Adrenal gland (tissue), 9 donors: ENCODE measurements at regions not wholly inside any gene's neighbourhood (a gene's known extent, or its start where the extent isn't known, plus 50 kb on each side); places are given as distances from the start of the nearest gene placed in this dataset.

ENCODE experiments used
- DNase-seq, 7 donors: peaks; one replicate each; pipeline ENCODE4 v3.0.0-alpha.2; 2019 to 2020
- H3K27ac ChIP-seq, 5 donors: fragments of 200-600 bp; sonication (generic) in 4 of 5; 1 replicate in 3 of 5; 2 replicates in 2 of 5; pipeline versions ENCODE4 v1.5.1 to v1.8.0; 2016 to 2020; ENCODE audit warnings: mild to moderate bottlenecking in 1 of 5
- H3K27me3 ChIP-seq: fragments of 200-600 bp; 2 replicates; pipeline ENCODE4 v1.8.0; 2021
- H3K36me3 ChIP-seq, 2 donors: fragments of 200-600 bp; replicated peaks in 1 of 2; 1 replicate in 1 of 2; 2 replicates in 1 of 2; pipeline versions ENCODE4 v1.5.1 to v1.8.0; 2018 to 2022
- H3K4me1 ChIP-seq, 2 donors: fragments of 200-600 bp; replicated peaks in 1 of 2; 1 replicate in 1 of 2; 2 replicates in 1 of 2; pipeline versions ENCODE4 v1.5.1 to v1.8.0; 2018 to 2021
- H3K4me3 ChIP-seq, 4 donors: fragments of 200-600 bp; sonication (generic) in 3 of 4; one replicate each; pipeline ENCODE4 v1.5.1; 2016 to 2018
- H3K9me3 ChIP-seq, 3 donors: fragments of 200-600 bp; sonication (generic) in 1 of 3; replicated peaks in 1 of 3; 1 replicate in 2 of 3; 2 replicates in 1 of 3; pipeline versions ENCODE4 v1.5.1 to v1.8.0; 2016 to 2021
- POLR2A ChIP-seq, 2 donors: fragments of 450-650 bp; IDR thresholded peaks; one replicate each; pipeline ENCODE4 v1.6.1; 2017; ENCODE audit warnings: antibody characterized with exemption in 2 of 2, mild to moderate bottlenecking in 2 of 2, moderate library complexity in 1 of 2
- WGBS, 4 donors: extraction: QIAGEN DNeasy Blood & Tissue Kit in 2 of 4; methylation state at CpG; one replicate each; pipeline versions ENCODE4 v1.1.5 to v1.1.7; 2013 to 2017; 5-methylcytosine and 5-hydroxymethylcytosine counted together
- intact Hi-C, 2 donors: fragments of 100-400 bp; cut with DNase I; formaldehyde crosslinking; loops; one replicate each; pipeline versions ENCODE4 v1.14.1 to v1.15.0; 2022 to 2023
- TF ChIP-seq, protein P1 (sequence below), 6 experiments: fragments of 450-650 bp in 4 of 6; fragments of 200-600 bp in 2 of 6; sonication (generic) in 1 of 6; IDR thresholded peaks; 1 replicate in 5 of 6; 2 replicates in 1 of 6; pipeline versions ENCODE4 v1.5.1 to v1.8.0; 2016 to 2021; ENCODE audit warnings: antibody characterized with exemption in 6 of 6, mild to moderate bottlenecking in 2 of 6, moderate library complexity in 1 of 6
- donor health status: healthy with polysubstance abuse.
- donor health status: Bipolar disorder and iron deficiency.
- donor health status: DM: yes; HTN: yes; CAD: no.
- donor health status: DM: no; HTN: no; CAD: no.
- donor health status: DM: no; HTN: no; CAD: no.

DNA sequence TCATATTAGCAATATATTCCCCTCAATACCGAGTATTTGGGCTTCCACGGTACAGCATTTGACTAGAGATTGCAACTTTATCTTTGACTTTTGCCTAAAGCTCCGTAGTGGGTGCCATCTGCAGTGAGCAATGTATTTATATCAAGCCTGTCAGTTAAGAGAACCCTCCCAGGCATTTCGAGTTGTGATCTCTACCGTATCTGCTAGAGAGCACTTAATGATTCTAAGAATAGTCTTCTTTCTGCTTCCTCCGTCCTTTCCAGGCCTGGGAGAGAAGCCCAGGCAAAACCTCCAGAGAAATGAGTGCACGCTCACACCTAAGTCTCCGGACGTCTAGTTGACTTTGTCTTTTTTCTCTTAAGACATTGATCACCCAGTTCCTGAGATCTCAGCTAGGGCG, 210.6 kb downstream of the KLF6 start:
- peaks cover 0 to 6% of the 10 kb centered on the region in 2 donors for H3K4me1 ChIP-seq
- WGBS, 4 donors: 83 to 85% (median 83%) methylated on average over 10 of the region's 10 CpGs
- no peaks in the 10 kb centered on the region for H3K36me3 ChIP-seq
- no peak overlapping the region for H3K4me3 ChIP-seq
- no peak for DNase-seq
- no peak for TF ChIP-seq POLR2A (IDR thresholded peaks at IDR 0.05)
- TF ChIP-seq, protein P1, sequence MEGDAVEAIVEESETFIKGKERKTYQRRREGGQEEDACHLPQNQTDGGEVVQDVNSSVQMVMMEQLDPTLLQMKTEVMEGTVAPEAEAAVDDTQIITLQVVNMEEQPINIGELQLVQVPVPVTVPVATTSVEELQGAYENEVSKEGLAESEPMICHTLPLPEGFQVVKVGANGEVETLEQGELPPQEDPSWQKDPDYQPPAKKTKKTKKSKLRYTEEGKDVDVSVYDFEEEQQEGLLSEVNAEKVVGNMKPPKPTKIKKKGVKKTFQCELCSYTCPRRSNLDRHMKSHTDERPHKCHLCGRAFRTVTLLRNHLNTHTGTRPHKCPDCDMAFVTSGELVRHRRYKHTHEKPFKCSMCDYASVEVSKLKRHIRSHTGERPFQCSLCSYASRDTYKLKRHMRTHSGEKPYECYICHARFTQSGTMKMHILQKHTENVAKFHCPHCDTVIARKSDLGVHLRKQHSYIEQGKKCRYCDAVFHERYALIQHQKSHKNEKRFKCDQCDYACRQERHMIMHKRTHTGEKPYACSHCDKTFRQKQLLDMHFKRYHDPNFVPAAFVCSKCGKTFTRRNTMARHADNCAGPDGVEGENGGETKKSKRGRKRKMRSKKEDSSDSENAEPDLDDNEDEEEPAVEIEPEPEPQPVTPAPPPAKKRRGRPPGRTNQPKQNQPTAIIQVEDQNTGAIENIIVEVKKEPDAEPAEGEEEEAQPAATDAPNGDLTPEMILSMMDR (IDR thresholded peaks at IDR 0.05): no peak
- no peak overlapping the region for H3K27ac ChIP-seq
- intact Hi-C loops: no loop called here
- no peaks in the 10 kb centered on the region for H3K9me3 ChIP-seq
- no peaks in the 10 kb centered on the region for H3K27me3 ChIP-seq

DNA sequence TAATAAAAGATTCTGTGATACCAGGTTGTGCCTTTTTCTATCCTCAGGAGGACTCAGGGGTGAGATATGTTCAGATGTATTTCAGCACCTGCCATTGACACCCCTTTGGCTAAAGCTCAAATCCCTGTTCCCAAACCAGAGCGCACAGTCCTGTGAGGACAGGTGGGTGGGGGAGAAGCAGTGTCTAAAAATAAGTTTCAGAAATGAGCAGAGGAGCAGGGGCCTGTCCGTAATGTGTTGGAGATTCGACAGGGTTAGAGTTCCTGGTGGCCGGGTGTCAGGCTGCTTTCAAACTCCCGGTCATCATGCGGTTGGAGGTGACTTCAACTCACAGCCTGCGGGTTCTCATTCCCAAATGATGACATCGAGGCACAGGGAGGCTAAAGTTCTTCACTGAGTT, 211.5 kb downstream of the KLF6 start:
- H3K36me3 ChIP-seq: no peaks in the 10 kb centered on the region
- 79 to 83% (median 82%) methylated on average over 8 of the region's 8 CpGs for WGBS, 4 donors
- no peaks in the 10 kb centered on the region for H3K27me3 ChIP-seq
- H3K27ac ChIP-seq: no peak overlapping the region
- H3K9me3 ChIP-seq: no peaks in the 10 kb centered on the region
- no peak overlapping the region for H3K4me3 ChIP-seq
- DNase-seq: no peak
- peaks cover 0 to 6% of the 10 kb centered on the region in 2 donors for H3K4me1 ChIP-seq
- intact Hi-C loops: no loop called here
- TF ChIP-seq POLR2A (IDR thresholded peaks at IDR 0.05): no peak
- TF ChIP-seq, protein P1 (IDR thresholded peaks at IDR 0.05): no peak

GRCh38 chr10:3571310-3571825, 213.6 kb downstream of the KLF6 start:
- Histone ChIP-seq H3K4me1 (peaks cover 0 to 6% of the 10 kb centered on the region in 2 donors), H3K27me3 (no peaks in the 10 kb centered on the region), H3K9me3 (no peaks in the 10 kb centered on the region), H3K27ac (no peak overlapping the region), H3K4me3 (no peak overlapping the region), H3K36me3 (no peaks in the 10 kb centered on the region)
- 82 to 95% (median 90%) methylated on average over 13 to 14 of the region's 14 CpGs for WGBS, 4 donors
- intact Hi-C loops: no loop called here
- TF ChIP-seq, protein P1 (IDR thresholded peaks at IDR 0.05): no peak
- no peak for TF ChIP-seq POLR2A (IDR thresholded peaks at IDR 0.05)
- no peak for DNase-seq

GRCh38 chr10:3570855-3571266, 214.1 kb downstream of the KLF6 start:
- H3K4me3 ChIP-seq: no peak overlapping the region
- TF ChIP-seq, protein P1 (IDR thresholded peaks at IDR 0.05): no peak
- no peak for TF ChIP-seq POLR2A (IDR thresholded peaks at IDR 0.05)
- no peak overlapping the region for H3K27ac ChIP-seq
- WGBS, 4 donors: 34 to 65% (median 55%) methylated on average over 7 to 9 of the region's 9 CpGs
- H3K9me3 ChIP-seq: no peaks in the 10 kb centered on the region
- H3K27me3 ChIP-seq: no peaks in the 10 kb centered on the region
- H3K4me1 ChIP-seq: peaks cover 0 to 6% of the 10 kb centered on the region in 2 donors
- intact Hi-C loops: no loop called here
- DNase-seq: peak in 6 of 7 donors; percentile 22 to 66 (median 60)
- H3K36me3 ChIP-seq: no peaks in the 10 kb centered on the region
